ENCODE measurements at regions not wholly inside any gene's neighbourhood (a gene's known extent, or its start where the extent isn't known, plus 50 kb on each side); places are given as distances from the start of the nearest gene placed in this dataset.
"Not testable (repeated sequence)": the region's sequence is repeated elsewhere in the genome, so short reads cannot be mapped to it uniquely, and the experiment has no call there.

GRCh38 chr13:67916650-67917049 is 686.5 kb upstream of the PCDH9 start:
- H3K27ac ChIP-seq, result no peak overlapping the region
- no peaks in the 10 kb centered on the region for H3K27me3 ChIP-seq (replicated peaks; ENCODE audit: insufficient read depth)
- no peak overlapping the region for H3K4me3 ChIP-seq
- DNase-seq (ENCODE audit: low spot score) (no peak), ATAC-seq (ENCODE audit: insufficient number of reproducible peaks, low FRiP score, low read depth) (no peak)
- H3K9me3 ChIP-seq, result no peaks in the 10 kb centered on the region
- H3K4me1 ChIP-seq (ENCODE audit: control insufficient read depth in 1 of 2, low read depth in 2 of 2), result no peaks in the 10 kb centered on the region
- TF ChIP-seq CTCF (IDR thresholded peaks at IDR 0.05), result no peak
- H3K36me3 ChIP-seq, result no peaks in the 10 kb centered on the region

- no peak overlapping the region for H3K27ac ChIP-seq
- no peaks in the 10 kb centered on the region for H3K27me3 ChIP-seq (replicated peaks; ENCODE audit: insufficient read depth)
- TF ChIP-seq CTCF (IDR thresholded peaks at IDR 0.05), result no peak
- no peak overlapping the region for H3K4me3 ChIP-seq
- DNase-seq (ENCODE audit: low spot score) (no peak), ATAC-seq (ENCODE audit: insufficient number of reproducible peaks, low FRiP score, low read depth) (no peak)
- H3K9me3 ChIP-seq, result no peaks in the 10 kb centered on the region
- no peaks in the 10 kb centered on the region for H3K4me1 ChIP-seq (ENCODE audit: control insufficient read depth in 1 of 2, low read depth in 2 of 2)
- H3K36me3 ChIP-seq, result no peaks in the 10 kb centered on the region
Measured at GRCh38 chr13:67914535-67914934, 684.4 kb upstream of the PCDH9 start.

- not testable (repeated sequence) for H3K27me3 ChIP-seq (replicated peaks; ENCODE audit: insufficient read depth); ATAC-seq (ENCODE audit: insufficient number of reproducible peaks, low FRiP score, low read depth); H3K4me3 ChIP-seq; DNase-seq (ENCODE audit: low spot score); H3K36me3 ChIP-seq; H3K4me1 ChIP-seq (ENCODE audit: control insufficient read depth in 1 of 2, low read depth in 2 of 2); H3K9me3 ChIP-seq; H3K27ac ChIP-seq
Measured at GRCh38 chr13:67902960-67903359, 672.8 kb upstream of the PCDH9 start.

GRCh38 chr13:67880916-67881315 is 650.8 kb upstream of the PCDH9 start:
- H3K27ac ChIP-seq, result no peak overlapping the region
- no peaks in the 10 kb centered on the region for H3K36me3 ChIP-seq
- no peak overlapping the region for H3K4me3 ChIP-seq
- H3K4me1 ChIP-seq (ENCODE audit: control insufficient read depth in 1 of 2, low read depth in 2 of 2), result no peaks in the 10 kb centered on the region
- no peaks in the 10 kb centered on the region for H3K27me3 ChIP-seq (replicated peaks; ENCODE audit: insufficient read depth)
- no peak for TF ChIP-seq CTCF (IDR thresholded peaks at IDR 0.05)
- no peak for ATAC-seq (ENCODE audit: insufficient number of reproducible peaks, low FRiP score, low read depth)
- DNase-seq (ENCODE audit: low spot score), result no peak
- H3K9me3 ChIP-seq, result no peaks in the 10 kb centered on the region

GRCh38 chr13:67878376-67878775 is 648.2 kb upstream of the PCDH9 start:
- H3K4me3 ChIP-seq, result no peak overlapping the region
- no peak for TF ChIP-seq CTCF (IDR thresholded peaks at IDR 0.05)
- DNase-seq (ENCODE audit: low spot score) (no peak), ATAC-seq (ENCODE audit: insufficient number of reproducible peaks, low FRiP score, low read depth) (no peak)
- H3K36me3 ChIP-seq, result no peaks in the 10 kb centered on the region
- no peaks in the 10 kb centered on the region for H3K27me3 ChIP-seq (replicated peaks; ENCODE audit: insufficient read depth)
- H3K27ac ChIP-seq, result no peak overlapping the region
- H3K4me1 ChIP-seq (ENCODE audit: control insufficient read depth in 1 of 2, low read depth in 2 of 2), result no peaks in the 10 kb centered on the region
- H3K9me3 ChIP-seq, result no peaks in the 10 kb centered on the region

GRCh38 chr13:67877031-67877430 is 646.9 kb upstream of the PCDH9 start:
- no peak overlapping the region for H3K27ac ChIP-seq
- no peaks in the 10 kb centered on the region for H3K27me3 ChIP-seq (replicated peaks; ENCODE audit: insufficient read depth)
- ATAC-seq (ENCODE audit: insufficient number of reproducible peaks, low FRiP score, low read depth) (no peak), DNase-seq (ENCODE audit: low spot score) (no peak)
- TF ChIP-seq CTCF (IDR thresholded peaks at IDR 0.05), result no peak
- no peaks in the 10 kb centered on the region for H3K9me3 ChIP-seq
- no peaks in the 10 kb centered on the region for H3K4me1 ChIP-seq (ENCODE audit: control insufficient read depth in 1 of 2, low read depth in 2 of 2)
- no peaks in the 10 kb centered on the region for H3K36me3 ChIP-seq
- no peak overlapping the region for H3K4me3 ChIP-seq
